Putamen (tissue), 1 donor: ENCODE measurements at regions not wholly inside any gene's neighbourhood (a gene's known extent, or its start where the extent isn't known, plus 50 kb on each side); places are given as distances from the start of the nearest gene placed in this dataset.

Experiments used
- DNase-seq: peaks from one replicate; pipeline ENCODE4 v3.0.0-alpha.2; 2016; ENCODE audit warnings: low spot score

DNA sequence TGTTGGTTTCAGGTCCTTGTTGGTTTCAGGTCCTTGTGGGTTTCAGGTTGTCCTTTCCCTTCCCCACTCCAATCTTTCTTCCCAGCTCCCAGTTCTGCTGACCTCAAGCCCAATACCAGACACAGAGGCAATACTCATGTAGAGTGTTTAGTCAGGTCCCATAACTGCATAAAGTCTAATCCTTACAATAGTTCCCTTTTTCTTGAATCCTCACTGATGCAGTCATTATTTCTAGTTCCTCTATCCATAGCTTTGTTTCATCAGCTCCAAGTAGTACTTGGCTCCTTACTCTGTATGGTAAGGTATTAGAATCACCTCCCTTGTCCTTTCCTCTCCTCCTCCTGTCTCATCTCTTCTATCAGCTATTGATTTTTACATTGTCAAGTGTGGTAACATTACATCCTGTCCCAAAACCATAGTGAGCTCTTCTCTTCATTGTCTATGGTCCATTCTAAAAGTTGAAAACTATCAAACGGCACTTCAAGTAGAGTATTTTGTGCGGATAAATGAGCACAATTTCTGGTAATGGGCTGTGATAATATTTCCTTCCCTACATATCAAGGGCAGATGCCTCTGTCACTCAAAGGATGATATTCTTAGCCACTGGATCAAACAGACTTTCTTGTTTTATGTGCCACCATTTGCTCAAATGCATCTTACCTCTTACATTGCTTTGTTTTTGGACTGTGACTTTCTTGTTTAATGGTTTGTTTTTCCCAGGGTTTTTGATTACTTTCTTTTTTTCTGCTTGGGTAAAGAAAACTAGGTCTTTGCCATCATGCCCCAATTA, 57.2 kb upstream of the JDP2 start:
- DNase-seq: no peak

DNA sequence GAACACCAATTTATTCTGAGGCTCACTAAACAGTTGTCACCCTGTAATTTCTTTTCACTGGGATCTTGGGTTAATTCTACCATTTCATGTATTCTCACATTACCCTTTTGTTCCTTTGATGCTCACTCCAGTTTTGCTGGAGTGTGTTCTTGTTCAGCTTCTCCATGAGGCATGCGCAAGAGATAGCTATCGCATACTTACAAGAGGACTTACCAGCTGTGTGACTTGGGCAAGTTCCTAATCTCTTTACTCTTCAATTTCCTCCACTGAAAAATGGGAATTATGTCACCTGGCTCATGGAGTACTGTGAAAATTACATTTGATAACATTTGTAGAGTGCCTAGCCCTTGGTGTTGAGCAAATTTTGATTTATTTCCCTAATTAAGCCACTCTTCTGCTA, 56.5 kb upstream of the JDP2 start:
- no peak for DNase-seq

DNA sequence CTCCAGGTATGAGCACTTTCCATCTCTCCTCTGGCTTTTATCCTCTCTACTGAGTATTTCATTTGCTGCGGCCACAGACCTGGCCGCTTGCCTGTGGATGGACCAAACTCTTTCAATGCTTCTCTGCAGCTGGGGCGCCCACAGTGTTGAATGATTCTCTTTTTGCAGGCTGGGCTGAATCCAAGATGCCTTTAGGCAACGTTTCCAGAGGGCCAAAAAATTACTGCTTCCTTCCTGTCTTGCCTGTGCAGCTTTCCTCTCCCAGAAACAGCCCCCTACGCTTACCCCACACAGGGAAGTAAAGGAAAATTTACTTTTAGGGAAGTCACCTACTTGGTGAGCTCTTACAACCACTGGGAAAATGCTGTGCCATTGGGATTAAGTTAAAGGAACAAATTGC, 55.6 kb upstream of the JDP2 start:
- DNase-seq: peak; percentile 76

DNA sequence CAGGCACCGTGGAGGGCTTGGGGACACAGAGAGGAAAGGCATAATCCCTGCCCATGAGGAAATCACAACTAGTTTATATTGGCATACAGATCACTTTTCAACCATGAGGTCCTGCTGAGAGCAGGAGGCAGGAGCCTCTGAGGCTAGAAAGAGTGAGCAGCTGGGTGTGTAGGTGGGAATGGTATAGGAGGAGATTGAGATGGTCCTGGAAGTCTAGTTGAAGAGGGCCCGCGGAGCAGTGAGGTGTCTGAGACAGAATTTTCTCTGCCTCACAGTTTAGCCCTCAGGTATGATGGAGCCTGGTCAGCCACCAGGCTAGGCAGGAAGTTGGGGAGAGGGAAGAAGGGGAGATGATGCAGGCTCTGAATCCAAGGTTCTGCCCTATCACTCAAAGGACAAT, 54.7 kb upstream of the JDP2 start:
- DNase-seq: no peak

DNA sequence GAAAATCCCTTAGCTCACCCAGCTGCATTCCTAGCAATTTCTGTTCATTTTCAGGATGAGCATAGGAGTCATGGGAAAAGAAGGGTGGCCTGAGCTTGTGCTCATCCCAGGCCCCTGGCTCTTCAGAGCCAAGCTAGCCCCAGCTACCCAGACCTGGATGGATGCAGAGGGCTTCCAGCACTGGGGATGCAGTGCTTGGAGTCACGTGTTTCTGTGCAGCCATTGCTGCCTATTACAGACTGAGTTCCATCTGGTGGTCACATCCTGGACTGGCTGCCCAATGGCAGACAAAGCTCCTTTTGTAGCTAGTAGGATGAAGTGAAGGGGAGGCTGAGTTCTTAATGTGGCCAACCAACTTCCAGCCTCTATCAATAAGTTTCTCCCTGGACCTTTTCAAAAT, 54.2 kb upstream of the JDP2 start:
- DNase-seq: peak; percentile 62

DNA sequence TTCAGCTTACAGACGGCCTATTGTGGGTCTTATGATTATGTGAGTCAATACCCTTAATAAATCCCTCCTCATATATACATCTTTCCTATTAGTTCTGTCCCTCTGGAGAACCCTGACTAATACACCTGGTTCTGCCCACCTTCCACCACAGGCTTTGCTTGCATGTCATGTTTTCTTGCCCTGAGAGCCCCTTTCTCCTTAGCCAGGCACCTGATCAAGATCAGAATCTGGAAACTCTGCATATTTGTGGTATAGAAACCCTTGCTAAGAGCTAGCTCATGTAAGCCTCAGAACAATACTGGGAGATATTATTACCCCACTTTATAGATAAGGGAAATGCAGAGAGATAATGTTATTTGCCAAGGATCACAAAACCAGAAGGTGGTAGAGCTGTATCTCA, 52.9 kb upstream of the JDP2 start:
- no peak for DNase-seq

DNA sequence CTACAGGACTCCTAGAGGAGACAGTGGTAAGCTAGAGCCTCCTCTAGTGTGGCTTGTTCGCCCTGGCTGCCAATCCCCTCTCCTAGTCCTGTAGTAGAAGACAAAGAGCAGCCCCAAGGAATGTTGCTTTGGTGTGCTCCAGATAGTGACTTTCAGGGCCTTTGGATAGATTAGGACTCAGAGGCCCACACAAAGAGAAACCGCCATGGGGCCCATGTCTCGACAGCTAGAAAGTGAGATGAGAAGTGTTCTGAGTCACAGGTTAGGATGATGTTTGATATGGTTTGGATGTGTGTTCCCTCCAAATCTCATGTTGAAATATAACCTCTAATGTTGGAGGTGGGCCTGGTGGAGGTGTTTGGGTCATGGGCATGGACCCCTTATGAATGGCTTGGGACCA, 51.8 kb upstream of the JDP2 start:
- no peak for DNase-seq
